Peyer's patch (tissue), 4 donors: ENCODE measurements at regions not wholly inside any gene's neighbourhood (a gene's known extent, or its start where the extent isn't known, plus 50 kb on each side); places are given as distances from the start of the nearest gene placed in this dataset.

Experiments
- POLR2A ChIP-seq, 2 donors: fragments of 450-650 bp; IDR thresholded peaks; one replicate each; pipeline ENCODE4 v1.5.1; 2017; ENCODE audit warnings: antibody characterized with exemption in 2 of 2, mild to moderate bottlenecking in 2 of 2, moderate library complexity in 2 of 2
- TF ChIP-seq, protein P1 (sequence below), 6 experiments: fragments of 450-650 bp in 4 of 6; fragments of 200-600 bp in 2 of 6; sonication (generic) in 1 of 6; IDR thresholded peaks; one replicate each; pipeline ENCODE4 v1.5.1; 2017 to 2019; ENCODE audit warnings: antibody characterized with exemption in 6 of 6, mild to moderate bottlenecking in 3 of 6, moderate library complexity in 1 of 6

DNA sequence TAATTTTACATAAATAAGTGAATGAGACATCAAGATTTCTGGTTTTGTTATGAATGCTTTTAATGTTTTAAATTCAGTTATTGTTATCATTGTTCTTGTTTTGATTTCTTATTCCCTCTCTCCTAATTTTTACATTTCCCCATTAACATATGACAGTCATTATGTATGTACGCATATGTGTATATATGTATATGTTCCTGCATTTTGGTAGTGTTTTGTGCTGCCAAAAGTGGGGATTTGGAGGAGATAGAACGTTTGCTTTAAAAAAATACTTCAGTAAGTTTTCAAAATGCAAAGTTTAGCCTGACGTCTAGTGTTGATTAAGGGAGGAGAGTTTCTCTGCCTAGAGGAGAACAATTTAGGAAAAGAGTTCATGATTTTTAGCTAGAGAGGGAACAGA, 385.2 kb downstream of the EPHA4 start:
- TF ChIP-seq, protein P1, sequence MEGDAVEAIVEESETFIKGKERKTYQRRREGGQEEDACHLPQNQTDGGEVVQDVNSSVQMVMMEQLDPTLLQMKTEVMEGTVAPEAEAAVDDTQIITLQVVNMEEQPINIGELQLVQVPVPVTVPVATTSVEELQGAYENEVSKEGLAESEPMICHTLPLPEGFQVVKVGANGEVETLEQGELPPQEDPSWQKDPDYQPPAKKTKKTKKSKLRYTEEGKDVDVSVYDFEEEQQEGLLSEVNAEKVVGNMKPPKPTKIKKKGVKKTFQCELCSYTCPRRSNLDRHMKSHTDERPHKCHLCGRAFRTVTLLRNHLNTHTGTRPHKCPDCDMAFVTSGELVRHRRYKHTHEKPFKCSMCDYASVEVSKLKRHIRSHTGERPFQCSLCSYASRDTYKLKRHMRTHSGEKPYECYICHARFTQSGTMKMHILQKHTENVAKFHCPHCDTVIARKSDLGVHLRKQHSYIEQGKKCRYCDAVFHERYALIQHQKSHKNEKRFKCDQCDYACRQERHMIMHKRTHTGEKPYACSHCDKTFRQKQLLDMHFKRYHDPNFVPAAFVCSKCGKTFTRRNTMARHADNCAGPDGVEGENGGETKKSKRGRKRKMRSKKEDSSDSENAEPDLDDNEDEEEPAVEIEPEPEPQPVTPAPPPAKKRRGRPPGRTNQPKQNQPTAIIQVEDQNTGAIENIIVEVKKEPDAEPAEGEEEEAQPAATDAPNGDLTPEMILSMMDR (IDR thresholded peaks at IDR 0.05), result no peak
- TF ChIP-seq POLR2A (IDR thresholded peaks at IDR 0.05), result no peak
